DMS79 (cell line): ENCODE measurements at regions not wholly inside any gene's neighbourhood (a gene's known extent, or its start where the extent isn't known, plus 50 kb on each side); places are given as distances from the start of the nearest gene placed in this dataset.
"Not testable (repeated sequence)": the region's sequence is repeated elsewhere in the genome, so short reads cannot be mapped to it uniquely, and the experiment has no call there.

Source experiments
- DNase-seq: peaks from one replicate; lab custom pipeline; 2025; lab: John Stamatoyannopoulos, UW

DNA sequence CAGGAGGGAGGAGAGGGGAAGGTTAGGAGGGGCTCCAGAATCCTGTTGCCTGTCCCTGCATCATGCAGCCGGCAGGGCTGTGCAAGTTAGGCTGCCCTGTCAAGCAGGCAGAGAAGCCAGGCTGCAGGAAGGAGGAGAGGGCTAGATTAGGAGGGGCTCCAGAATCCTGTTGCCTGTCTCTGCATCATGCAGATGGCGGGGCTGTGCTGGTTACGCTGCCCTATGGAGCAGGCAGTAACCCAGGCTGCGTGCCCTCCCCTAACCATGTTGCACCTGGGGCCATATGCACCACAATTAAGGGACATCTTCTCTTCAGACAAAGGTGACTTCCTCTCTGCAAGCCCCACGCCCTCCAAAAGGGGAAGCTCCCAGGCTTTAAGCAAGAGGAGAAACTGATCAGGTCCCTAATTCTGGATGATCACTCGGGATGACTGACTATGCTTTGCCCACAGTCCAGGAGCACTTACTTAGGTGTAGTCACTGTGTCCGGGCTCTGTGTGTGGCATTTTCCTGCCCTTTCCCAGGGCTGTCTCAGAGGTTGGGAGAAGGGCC is 457.4 kb downstream of the SETD4 start:
- no peak for DNase-seq

DNA sequence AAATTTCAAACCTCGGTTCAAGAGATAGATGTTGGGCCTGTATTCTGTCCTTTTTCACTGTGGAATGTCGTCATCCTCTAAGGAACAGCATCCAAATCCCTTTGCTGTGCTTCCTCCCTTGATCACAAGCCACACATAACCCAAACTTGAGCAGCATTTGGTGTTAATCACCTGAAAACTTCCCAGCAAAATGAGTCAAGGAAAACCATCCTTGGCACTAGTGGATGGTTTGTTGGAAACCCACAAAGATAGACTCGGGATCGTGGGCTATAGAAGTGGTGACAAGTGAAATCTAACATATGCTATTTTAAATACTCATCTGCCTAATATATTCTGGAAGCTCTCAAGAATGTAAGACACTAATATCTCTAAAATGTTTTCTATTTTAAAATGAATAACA is 459.1 kb downstream of the SETD4 start:
- DNase-seq, result no peak

GRCh38 chr21:35599164-35599563 is 461.2 kb downstream of the SETD4 start:
- no peak for DNase-seq

GRCh38 chr21:35597750-35598339 is 462.5 kb downstream of the SETD4 start:
- DNase-seq, result no peak

DNA sequence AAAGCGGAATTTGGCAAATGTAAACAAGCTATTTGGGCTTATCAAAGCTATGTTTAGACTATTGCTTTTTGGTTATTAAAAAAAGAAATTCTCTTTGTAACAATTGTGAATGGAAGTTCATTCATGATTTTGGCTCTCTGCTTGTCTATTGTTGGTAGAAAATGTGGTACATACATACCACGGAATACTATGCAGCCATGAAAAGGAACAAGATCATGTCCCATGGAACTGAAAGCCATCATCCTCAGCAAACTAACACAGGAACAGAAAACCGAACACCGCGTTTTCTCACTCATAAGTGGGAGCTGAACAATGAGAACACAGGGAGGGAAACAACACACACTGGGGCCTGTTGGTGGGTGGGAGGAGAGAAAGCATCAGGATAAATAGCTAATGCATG is 465.4 kb downstream of the SETD4 start:
- DNase-seq, result no peak

DNA sequence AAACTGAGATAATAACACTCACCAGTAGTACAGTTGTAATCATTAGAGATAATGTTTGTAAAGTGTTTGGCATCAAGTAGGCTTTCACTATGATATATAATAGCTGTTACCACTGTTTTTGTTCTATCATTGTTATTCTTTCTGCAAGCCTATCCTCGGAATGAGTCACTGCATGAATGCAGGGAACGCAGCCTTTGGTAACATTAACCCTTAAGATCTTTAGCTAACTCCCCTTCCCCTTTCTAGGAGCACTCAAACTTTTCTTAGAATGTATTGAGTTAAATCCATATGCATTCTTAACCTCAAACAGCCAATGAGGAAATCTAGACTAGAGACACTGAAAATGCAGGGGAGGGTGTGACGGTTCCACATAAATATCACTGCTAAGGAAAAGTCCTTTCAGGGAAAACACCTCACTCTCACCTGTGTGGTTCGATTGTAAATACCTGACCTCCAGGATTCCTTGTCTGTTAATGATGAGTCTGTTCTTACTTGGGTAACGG is 467.3 kb downstream of the SETD4 start:
- no peak for DNase-seq

DNA sequence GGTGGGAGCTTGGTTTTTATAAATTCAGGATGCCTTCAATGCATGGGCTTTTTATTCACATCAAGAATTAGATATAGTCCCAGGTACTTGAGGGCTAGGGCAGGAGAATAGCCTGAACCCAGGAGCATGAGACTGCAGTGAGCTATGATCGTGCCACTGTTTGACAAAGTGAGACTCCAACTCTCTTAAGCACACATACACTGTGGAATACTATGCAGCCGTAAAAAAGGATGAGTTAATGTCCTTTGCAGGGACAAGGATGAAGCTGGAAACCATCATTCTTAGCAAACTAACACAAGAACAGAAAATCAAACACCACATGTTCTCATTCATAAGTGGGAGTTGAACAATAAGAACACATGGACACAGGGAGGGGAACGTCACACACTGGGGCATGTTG is 470.0 kb downstream of the SETD4 start:
- DNase-seq, result not testable (repeated sequence)

GRCh38 chr21:35587841-35588380 is 472.4 kb downstream of the SETD4 start:
- no peak for DNase-seq

DNA sequence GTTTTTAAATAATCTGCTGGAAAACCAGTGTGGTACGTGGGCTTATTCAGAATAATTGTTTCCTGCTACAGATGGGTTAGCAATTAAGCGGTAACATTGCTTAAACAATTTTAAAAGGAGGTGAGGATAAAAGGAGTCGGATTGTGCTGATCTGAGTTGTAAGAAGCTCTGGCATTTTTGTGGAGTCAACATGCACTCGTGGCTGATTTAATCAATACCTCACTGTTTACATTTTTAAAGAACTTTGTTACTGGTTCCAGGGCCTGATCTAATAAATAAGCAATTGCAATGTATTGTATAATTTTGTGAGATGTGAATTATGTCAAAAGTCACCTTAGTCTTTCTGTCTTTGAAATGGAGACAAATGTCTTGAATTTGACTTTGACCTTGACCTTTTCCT is 474.0 kb downstream of the SETD4 start:
- DNase-seq, result no peak

- no peak for DNase-seq
Measured at GRCh38 chr21:35585878-35586277, 474.4 kb downstream of the SETD4 start.

GRCh38 chr21:35585155-35585554 is 475.2 kb downstream of the SETD4 start:
- DNase-seq, result no peak

DNA sequence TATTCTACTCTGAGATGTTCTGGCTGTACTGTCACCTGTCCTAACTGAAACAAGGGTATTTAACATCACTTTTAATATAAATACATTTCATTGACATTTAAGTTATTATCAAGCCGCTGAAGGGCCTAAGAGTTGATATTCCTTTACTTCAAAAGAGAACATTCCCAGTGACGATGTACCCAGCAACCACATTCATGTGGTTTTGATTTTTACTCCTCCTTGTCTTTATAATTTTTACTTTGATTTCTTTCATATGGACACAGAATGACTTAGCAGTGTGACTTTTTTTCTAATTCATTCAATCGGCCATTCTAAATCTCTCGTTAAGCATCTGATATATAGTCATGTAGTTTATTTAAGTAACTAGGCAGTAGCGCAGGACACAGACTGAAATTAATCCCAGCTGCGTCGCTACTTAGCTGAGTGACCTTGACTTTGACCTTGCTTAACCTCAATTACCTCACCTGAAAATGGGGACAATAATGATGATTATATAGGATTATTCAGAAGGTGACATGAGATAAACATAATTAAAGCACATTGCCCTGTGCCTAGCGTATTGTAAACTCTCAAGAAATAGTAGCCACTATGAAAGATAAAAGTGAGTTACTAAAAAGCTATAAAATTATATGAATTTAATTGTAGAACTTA is 476.6 kb downstream of the SETD4 start:
- DNase-seq, result no peak

- DNase-seq, result no peak
Measured at GRCh38 chr21:35582731-35583130, 477.6 kb downstream of the SETD4 start.

GRCh38 chr21:35581640-35582039 is 478.7 kb downstream of the SETD4 start:
- DNase-seq, result peak; percentile 66

GRCh38 chr21:35579520-35580293 is 480.6 kb downstream of the SETD4 start:
- DNase-seq, result no peak

DNA sequence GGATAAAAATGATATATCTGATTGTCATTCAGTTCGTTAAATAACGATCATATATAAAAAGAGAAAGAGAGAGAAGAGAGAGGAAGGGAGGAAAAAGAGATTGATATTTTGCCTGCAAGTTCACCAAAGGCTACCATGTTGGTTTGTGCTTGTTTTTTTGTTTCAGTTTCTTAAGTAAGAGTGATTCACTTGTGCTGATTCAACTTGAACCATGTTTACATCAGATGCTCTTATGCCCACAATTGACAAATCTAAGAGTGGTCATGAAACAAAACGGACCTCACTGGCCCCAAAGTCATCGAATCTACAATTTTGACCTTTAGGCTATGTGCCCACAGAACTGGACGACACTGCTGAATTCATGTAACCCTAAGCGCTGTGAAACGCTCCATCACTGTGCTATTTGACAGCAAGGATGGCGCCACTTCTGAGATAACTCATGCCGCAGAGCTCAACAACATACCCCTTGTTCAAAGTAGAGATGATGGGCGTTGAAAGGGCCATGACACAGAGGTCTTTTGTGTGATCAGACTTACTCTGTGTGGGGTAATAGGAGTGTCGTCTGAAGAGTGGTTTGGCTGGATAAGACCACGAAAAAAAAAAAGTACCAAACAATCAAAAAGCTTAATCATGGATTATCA is 481.4 kb downstream of the SETD4 start:
- DNase-seq, result no peak

- DNase-seq, result no peak
Measured at GRCh38 chr21:35578347-35578782, 482.0 kb downstream of the SETD4 start.

GRCh38 chr21:35575280-35575915 is 484.9 kb downstream of the SETD4 start:
- no peak for DNase-seq

GRCh38 chr21:35573472-35574374 is 486.6 kb downstream of the SETD4 start:
- DNase-seq, result no peak

- no peak for DNase-seq
Measured at GRCh38 chr21:35571910-35572309, 488.4 kb downstream of the SETD4 start.
